Esophagus squamous epithelium (tissue), 5 donors: ENCODE measurements at regions not wholly inside any gene's neighbourhood (a gene's known extent, or its start where the extent isn't known, plus 50 kb on each side); places are given as distances from the start of the nearest gene placed in this dataset.
A peak's percentile ranks its signal among the peaks of the same experiment; 100 is the strongest.

Source experiments
- DNase-seq: peaks from one replicate; lab custom pipeline; 2025; lab: John Stamatoyannopoulos, UW
- H3K27ac ChIP-seq, 4 donors: fragments of 200-600 bp; sonication (generic); one replicate each; pipeline ENCODE4 v1.5.1; 2016 to 2019; ENCODE audit warnings: mild to moderate bottlenecking in 1 of 4
- H3K27me3 ChIP-seq, 4 donors: fragments of 200-600 bp; sonication (generic); 1 replicate in 3 of 4; 2 replicates in 1 of 4; pipeline versions ENCODE4 v1.5.1 to v1.6.0; 2017 to 2021; ENCODE audit warnings: antibody characterized with exemption in 1 of 4
- H3K36me3 ChIP-seq, 3 donors: fragments of 200-600 bp; sonication (generic); one replicate each; pipeline ENCODE4 v1.5.1; 2016 to 2019
- H3K4me1 ChIP-seq, 3 donors: fragments of 200-600 bp; sonication (generic); one replicate each; pipeline ENCODE4 v1.5.1; 2017 to 2019
- H3K4me3 ChIP-seq, 4 donors: fragments of 200-600 bp; sonication (generic); 1 replicate in 3 of 4; 2 replicates in 1 of 4; pipeline ENCODE4 v1.5.1; 2016 to 2019; ENCODE audit warnings: mild to moderate bottlenecking in 2 of 4, moderate library complexity in 1 of 4
- H3K9me3 ChIP-seq, 3 donors: fragments of 200-600 bp; sonication (generic); one replicate each; pipeline ENCODE4 v1.5.1; 2016 to 2019
- POLR2A ChIP-seq, 4 donors: fragments of 450-650 bp; IDR thresholded peaks; one replicate each; pipeline ENCODE4 v1.6.1; 2017; ENCODE audit warnings: antibody characterized with exemption in 4 of 4, mild to moderate bottlenecking in 4 of 4, moderate library complexity in 3 of 4
- WGBS, 2 donors: methylation state at CpG; one replicate each; pipeline ENCODE4 v1.1.5; 2018; 5-methylcytosine and 5-hydroxymethylcytosine counted together
- intact Hi-C: fragments of 100-400 bp; cut with DNase I; formaldehyde crosslinking; loops from one replicate; pipeline ENCODE4 v1.15.0; 2022
- TF ChIP-seq, protein P1 (sequence below), 6 experiments: fragments of 450-650 bp in 4 of 6; fragments of 200-600 bp in 2 of 6; sonication (generic) in 2 of 6; IDR thresholded peaks; one replicate each; pipeline ENCODE4 v1.5.1; 2016 to 2019; ENCODE audit warnings: antibody characterized with exemption in 6 of 6, mild to moderate bottlenecking in 4 of 6, moderate library complexity in 4 of 6
- donor health status: DM: yes; HTN: yes; CAD: no.

DNA sequence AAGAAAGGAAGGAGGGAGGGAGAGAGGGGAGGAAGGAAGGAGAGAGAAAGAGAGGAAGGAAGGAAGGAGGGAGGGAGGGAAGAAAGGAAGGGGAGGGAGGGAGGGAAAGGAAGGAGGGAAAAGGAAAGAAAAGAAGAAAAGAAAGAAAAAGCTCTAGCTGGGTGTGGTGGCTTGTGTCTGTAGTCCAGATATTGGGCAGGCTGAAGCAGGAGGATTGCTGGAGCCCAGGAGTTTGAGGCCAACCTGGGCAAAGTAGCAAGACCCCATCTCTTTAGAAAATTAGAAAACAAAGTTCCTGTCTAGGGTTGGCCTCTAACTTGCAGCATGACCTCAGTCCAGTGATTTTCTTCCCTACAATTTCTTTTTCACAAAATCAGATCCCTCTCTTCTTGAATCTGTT lies 208.2 kb upstream of the NUDT4 start:
- Histone ChIP-seq H3K9me3 (no peaks in the 10 kb centered on the region), H3K4me1 (peaks cover 8 to 25% (median 13%) of the 10 kb centered on the region in 3 donors), H3K36me3 (no peaks in the 10 kb centered on the region), H3K27ac (no peak overlapping the region), H3K4me3 (no peak overlapping the region), H3K27me3 (no peaks in the 10 kb centered on the region)
- DNase-seq, result no peak
- no peak for TF ChIP-seq POLR2A (IDR thresholded peaks at IDR 0.05)
- TF ChIP-seq, protein P1, sequence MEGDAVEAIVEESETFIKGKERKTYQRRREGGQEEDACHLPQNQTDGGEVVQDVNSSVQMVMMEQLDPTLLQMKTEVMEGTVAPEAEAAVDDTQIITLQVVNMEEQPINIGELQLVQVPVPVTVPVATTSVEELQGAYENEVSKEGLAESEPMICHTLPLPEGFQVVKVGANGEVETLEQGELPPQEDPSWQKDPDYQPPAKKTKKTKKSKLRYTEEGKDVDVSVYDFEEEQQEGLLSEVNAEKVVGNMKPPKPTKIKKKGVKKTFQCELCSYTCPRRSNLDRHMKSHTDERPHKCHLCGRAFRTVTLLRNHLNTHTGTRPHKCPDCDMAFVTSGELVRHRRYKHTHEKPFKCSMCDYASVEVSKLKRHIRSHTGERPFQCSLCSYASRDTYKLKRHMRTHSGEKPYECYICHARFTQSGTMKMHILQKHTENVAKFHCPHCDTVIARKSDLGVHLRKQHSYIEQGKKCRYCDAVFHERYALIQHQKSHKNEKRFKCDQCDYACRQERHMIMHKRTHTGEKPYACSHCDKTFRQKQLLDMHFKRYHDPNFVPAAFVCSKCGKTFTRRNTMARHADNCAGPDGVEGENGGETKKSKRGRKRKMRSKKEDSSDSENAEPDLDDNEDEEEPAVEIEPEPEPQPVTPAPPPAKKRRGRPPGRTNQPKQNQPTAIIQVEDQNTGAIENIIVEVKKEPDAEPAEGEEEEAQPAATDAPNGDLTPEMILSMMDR (IDR thresholded peaks at IDR 0.05), result no peak
- intact Hi-C loops, result no loop called here

DNA sequence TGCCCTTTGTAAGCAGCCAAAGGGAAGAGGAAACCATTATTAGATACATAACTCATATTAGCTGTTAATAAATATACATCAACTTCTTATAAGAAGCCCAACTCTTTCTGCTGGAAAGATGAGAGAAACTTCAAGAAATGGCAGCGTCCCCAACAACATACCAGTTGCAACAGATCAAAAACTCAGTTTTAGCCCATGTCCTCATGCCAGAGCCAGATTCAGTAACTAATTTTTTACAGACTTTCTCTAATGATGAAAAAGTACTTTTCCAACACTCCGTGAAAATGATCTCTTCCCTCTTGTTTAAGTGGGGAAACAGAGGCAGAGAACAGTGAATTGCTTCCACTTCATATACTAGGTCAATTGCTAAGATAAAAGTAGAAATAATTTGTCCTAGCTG lies 206.8 kb upstream of the NUDT4 start:
- no peaks in the 10 kb centered on the region for H3K9me3 ChIP-seq
- H3K4me1 ChIP-seq, result peaks cover 9 to 33% (median 17%) of the 10 kb centered on the region in 3 donors
- H3K27ac ChIP-seq, result no peak overlapping the region
- TF ChIP-seq, protein P1 (IDR thresholded peaks at IDR 0.05), result no peak
- TF ChIP-seq POLR2A (IDR thresholded peaks at IDR 0.05), result no peak
- no peaks in the 10 kb centered on the region for H3K27me3 ChIP-seq
- 88% methylated on average over 2 of the region's 2 CpGs for WGBS, 2 donors
- DNase-seq, result no peak
- H3K4me3 ChIP-seq, result no peak overlapping the region
- intact Hi-C loops, result no loop called here
- H3K36me3 ChIP-seq, result no peaks in the 10 kb centered on the region

DNA sequence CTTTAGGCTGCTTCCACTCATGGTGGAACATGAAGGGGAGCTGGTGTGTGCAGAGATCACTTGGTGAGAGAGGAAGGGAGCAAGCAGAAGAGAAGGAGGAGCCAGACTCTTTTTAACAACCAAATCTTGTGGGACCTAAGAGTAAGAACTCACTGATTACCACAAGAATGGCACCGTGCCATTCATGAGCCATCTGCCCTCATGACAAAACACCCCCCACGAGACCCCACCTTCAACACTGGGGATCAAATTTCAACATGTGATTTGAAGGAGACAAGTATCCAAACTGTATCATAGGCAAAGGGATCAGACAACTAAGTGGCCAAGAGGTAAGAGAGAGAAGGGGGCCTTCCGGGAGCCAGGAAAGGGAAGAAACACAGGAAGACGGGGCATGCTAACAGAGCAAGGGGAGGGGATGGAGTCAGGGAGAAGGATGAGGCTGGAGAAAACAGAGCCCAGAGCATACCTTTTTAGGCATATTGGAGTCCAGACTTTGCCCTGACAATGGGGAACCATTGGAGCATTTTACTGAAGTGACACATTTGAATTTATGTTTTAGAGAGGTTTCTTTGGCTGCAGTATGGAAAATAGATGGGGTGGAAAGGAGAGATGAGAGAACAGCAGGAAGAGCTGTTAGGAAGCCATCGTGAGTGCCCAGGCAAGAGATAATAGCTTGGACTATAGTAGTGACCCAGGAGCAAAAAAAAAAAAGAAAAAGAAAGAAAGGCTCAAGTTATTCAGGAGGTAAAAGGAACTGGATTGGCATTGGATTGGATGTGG lies 204.4 kb upstream of the NUDT4 start:
- no peaks in the 10 kb centered on the region for H3K36me3 ChIP-seq
- TF ChIP-seq POLR2A (IDR thresholded peaks at IDR 0.05), result no peak
- TF ChIP-seq, protein P1 (IDR thresholded peaks at IDR 0.05), result no peak
- H3K27me3 ChIP-seq, result no peaks in the 10 kb centered on the region
- no peak for DNase-seq
- peaks cover 9 to 34% (median 9%) of the 10 kb centered on the region in 3 donors for H3K4me1 ChIP-seq
- H3K27ac ChIP-seq, result peak overlapping the region in 1 of 4 donors; percentile 34
- H3K9me3 ChIP-seq, result no peaks in the 10 kb centered on the region
- intact Hi-C loops, result no loop called here
- no peak overlapping the region for H3K4me3 ChIP-seq
- 66 to 69% methylated on average over 5 of the region's 5 CpGs for WGBS, 2 donors

DNA sequence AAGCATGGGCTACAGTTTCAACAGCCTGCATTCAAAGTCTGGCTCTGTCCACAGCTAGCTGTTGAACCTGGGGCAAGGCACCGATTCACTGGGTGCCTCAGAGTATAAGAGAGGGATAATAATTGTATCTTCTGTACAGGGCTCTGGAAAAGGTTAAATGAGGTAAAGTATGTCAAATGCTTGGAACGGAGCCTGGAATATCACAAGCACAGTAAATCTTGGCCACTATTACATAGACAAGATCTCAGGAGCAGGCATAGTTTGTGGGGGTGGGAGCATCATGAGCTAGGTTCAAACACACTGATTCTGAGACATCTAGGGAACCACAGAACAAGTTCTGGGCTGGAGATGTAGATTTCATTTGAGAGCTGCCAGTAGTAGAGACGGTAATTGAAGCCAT lies 203.7 kb upstream of the NUDT4 start:
- WGBS, 2 donors, result 30 to 41% methylated on average over 3 of the region's 3 CpGs
- Histone ChIP-seq H3K4me1 (peaks cover 9 to 30% (median 9%) of the 10 kb centered on the region in 3 donors), H3K9me3 (no peaks in the 10 kb centered on the region), H3K27ac (peak overlapping the region in 3 of 4 donors; percentile 23 to 66 (median 34)), H3K36me3 (no peaks in the 10 kb centered on the region), H3K27me3 (no peaks in the 10 kb centered on the region), H3K4me3 (no peak overlapping the region)
- intact Hi-C loops, result no loop called here
- TF ChIP-seq POLR2A (IDR thresholded peaks at IDR 0.05), result no peak
- TF ChIP-seq, protein P1 (IDR thresholded peaks at IDR 0.05), result no peak
- DNase-seq, result no peak

DNA sequence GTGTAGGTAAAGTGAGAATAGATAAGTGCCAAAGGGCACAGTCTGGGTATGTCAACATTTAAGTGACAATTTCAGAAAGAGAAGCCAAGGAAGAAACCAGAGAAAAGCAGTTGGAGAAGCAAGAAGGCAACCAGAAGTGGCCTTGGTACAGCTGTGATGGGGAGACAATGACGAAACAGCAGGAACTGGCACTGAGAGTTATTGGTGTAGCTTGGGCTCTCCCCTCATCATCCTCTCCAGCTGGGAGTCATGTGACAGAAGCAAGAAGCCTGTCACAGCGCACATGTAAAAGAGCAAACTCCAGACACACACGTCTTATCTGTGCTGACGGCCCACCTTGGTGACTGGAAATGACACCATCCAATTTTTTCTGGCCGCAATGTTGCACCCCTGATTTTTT lies 203.3 kb upstream of the NUDT4 start:
- Histone ChIP-seq H3K27me3 (no peaks in the 10 kb centered on the region), H3K4me3 (no peak overlapping the region), H3K36me3 (no peaks in the 10 kb centered on the region), H3K4me1 (peaks cover 9 to 30% (median 9%) of the 10 kb centered on the region in 3 donors), H3K27ac (peak overlapping the region in 3 of 4 donors; percentile 23 to 66 (median 34)), H3K9me3 (no peaks in the 10 kb centered on the region)
- no peak for TF ChIP-seq POLR2A (IDR thresholded peaks at IDR 0.05)
- TF ChIP-seq, protein P1 (IDR thresholded peaks at IDR 0.05), result no peak
- DNase-seq, result no peak
- intact Hi-C loops, result no loop called here
- 91 to 98% methylated on average over 5 of the region's 5 CpGs for WGBS, 2 donors
